GM13977 (cell line): ENCODE measurements at regions not wholly inside any gene's neighbourhood (a gene's known extent, or its start where the extent isn't known, plus 50 kb on each side); places are given as distances from the start of the nearest gene placed in this dataset.
"Not testable (repeated sequence)": the region's sequence is repeated elsewhere in the genome, so short reads cannot be mapped to it uniquely, and the experiment has no call there.

Source experiments
- DNase-seq: peaks from one replicate; pipeline ENCODE4 v3.0.0; 2012; ENCODE audit warnings: low spot score
- CTCF ChIP-seq: IDR thresholded peaks from 2 replicates; pipeline ENCODE4 v1.5.1; 2012; ENCODE audit warnings: mild to moderate bottlenecking, control low read depth; ENCODE audit not compliant: insufficient read depth; ENCODE audit errors: extremely low read depth, missing control alignments
- in situ Hi-C: fragments of 300-500 bp; cut with MboI; formaldehyde crosslinking; loops from one replicate; pipeline ENCODE4 v1.12.0; 2022; ENCODE audit warnings: low sequenced_read_pairs, low pct_unique_long_range_greater_than_20kb, mixed read lengths, inconsistent platforms; ENCODE audit not compliant: unreplicated experiment

GRCh38 chr2:160575368-160575767 is 81.8 kb upstream of the RBMS1 start:
- in situ Hi-C loops, result no loop called here
- no peak for TF ChIP-seq CTCF
- DNase-seq, result no peak

GRCh38 chr2:160576054-160576499 is 82.5 kb upstream of the RBMS1 start:
- no peak for DNase-seq
- TF ChIP-seq CTCF, result no peak
- in situ Hi-C loops, result no loop called here

- in situ Hi-C loops, DNase-seq: not testable (repeated sequence)
These were observed 83.5 kb upstream of the RBMS1 start for GRCh38 chr2:160577081-160577480.

GRCh38 chr2:160581035-160581434 is 87.4 kb upstream of the RBMS1 start:
- no peak for TF ChIP-seq CTCF
- DNase-seq, result no peak
- in situ Hi-C loops, result no loop called here

GRCh38 chr2:160581448-160581847 is 87.8 kb upstream of the RBMS1 start:
- TF ChIP-seq CTCF, result no peak
- in situ Hi-C loops, result no loop called here
- DNase-seq, result no peak

GRCh38 chr2:160582081-160582480 is 88.5 kb upstream of the RBMS1 start:
- DNase-seq, result no peak
- TF ChIP-seq CTCF, result no peak
- in situ Hi-C loops, result no loop called here

- no peak for DNase-seq
- TF ChIP-seq CTCF, result no peak
- in situ Hi-C loops, result no loop called here
These were observed 89.0 kb upstream of the RBMS1 start for GRCh38 chr2:160582490-160583145.
